ENCODE measurements at regions not wholly inside any gene's neighbourhood (a gene's known extent, or its start where the extent isn't known, plus 50 kb on each side); places are given as distances from the start of the nearest gene placed in this dataset.

DNA sequence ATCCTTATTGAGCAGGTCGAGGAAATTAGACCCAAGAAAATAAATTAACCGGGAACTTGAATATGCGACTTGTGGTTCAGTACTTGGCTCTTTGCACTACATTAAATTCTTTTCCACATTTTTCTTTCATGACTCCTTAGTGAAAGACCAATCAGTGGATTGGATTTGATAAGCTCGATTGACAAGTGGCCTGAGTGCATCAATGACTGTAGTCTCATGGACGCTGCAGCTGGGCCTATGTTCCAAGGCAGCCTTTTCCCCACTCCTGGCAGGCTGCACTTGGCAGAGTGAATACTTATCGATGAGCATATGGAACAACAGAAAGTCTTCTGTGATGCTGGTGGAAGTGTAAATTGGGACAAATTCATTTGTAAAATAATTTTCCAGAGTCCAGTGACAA lies 210.8 kb upstream of the EXOC2 start:
- TF ChIP-seq POLR2AphosphoS5 (IDR thresholded peaks at IDR 0.05; ENCODE audit: low read depth) (no peak), CTCF (IDR thresholded peaks at IDR 0.05; ENCODE audit: insufficient read depth, low read length) (no peak)

Data from HL-60 (cell line).